Epithelial cell of esophagus (primary cell): ENCODE measurements at regions not wholly inside any gene's neighbourhood (a gene's known extent, or its start where the extent isn't known, plus 50 kb on each side); places are given as distances from the start of the nearest gene placed in this dataset.
"Not testable (repeated sequence)": the region's sequence is repeated elsewhere in the genome, so short reads cannot be mapped to it uniquely, and the experiment has no call there.

ENCODE experiments used
- DNase-seq: peaks from one replicate; pipeline ENCODE4 v3.0.0; 2010; ENCODE audit warnings: low read depth
- H3K4me3 ChIP-seq: 2 replicates; pipeline ENCODE4 v1.5.1; 2011; ENCODE audit warnings: mild to moderate bottlenecking, low read length, control low read depth
- TF ChIP-seq, protein P1 (sequence below): IDR thresholded peaks from 2 replicates; pipeline ENCODE4 v1.5.1; 2011; ENCODE audit warnings: low read depth, mild to moderate bottlenecking, low read length, control low read depth, inconsistent platforms; ENCODE audit not compliant: insufficient read depth; ENCODE audit errors: missing control alignments

DNA sequence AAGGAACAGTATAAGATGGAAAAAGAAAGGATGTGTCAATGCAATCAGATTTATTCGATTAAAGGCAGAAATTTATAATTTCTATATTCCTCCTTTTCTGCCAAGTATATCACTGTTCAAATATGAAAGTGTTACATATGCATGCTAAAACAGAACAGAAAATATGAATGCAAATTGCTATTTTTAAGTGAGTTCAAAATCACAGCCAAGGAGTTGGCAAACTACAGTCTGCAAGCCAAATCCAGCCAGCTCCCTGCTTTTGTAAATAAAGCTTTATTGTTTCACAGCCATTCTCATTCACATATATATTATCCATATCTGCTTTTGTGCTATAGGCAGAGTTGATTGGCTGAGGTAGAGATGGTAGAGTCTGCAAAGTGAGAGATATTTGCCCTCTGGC is 747.2 kb downstream of the ANKRD7 start:
- H3K4me3 ChIP-seq = no peak overlapping the region
- no peak for DNase-seq
- TF ChIP-seq, protein P1, sequence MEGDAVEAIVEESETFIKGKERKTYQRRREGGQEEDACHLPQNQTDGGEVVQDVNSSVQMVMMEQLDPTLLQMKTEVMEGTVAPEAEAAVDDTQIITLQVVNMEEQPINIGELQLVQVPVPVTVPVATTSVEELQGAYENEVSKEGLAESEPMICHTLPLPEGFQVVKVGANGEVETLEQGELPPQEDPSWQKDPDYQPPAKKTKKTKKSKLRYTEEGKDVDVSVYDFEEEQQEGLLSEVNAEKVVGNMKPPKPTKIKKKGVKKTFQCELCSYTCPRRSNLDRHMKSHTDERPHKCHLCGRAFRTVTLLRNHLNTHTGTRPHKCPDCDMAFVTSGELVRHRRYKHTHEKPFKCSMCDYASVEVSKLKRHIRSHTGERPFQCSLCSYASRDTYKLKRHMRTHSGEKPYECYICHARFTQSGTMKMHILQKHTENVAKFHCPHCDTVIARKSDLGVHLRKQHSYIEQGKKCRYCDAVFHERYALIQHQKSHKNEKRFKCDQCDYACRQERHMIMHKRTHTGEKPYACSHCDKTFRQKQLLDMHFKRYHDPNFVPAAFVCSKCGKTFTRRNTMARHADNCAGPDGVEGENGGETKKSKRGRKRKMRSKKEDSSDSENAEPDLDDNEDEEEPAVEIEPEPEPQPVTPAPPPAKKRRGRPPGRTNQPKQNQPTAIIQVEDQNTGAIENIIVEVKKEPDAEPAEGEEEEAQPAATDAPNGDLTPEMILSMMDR = no peak

DNA sequence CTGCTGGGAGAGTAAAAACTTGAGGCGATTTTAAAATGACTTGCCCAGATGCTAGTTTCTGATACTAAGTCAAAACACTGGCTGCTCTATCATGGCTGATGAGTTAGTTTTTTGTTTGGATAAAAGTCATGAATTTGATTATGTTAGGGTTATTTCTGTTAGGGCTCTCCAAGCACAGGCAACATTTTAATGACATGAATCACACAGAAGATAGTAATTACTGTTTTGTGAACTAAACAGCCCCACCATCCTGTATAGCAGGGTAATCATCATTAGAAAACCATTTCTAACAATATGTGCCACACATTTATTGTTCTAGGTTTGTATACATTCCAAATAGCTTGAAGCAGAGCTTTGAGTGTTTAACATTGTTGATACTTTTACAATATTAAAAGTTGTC is 750.3 kb downstream of the ANKRD7 start:
- peak; percentile 11 for DNase-seq
- TF ChIP-seq, protein P1 = no peak
- H3K4me3 ChIP-seq = no peak overlapping the region

DNA sequence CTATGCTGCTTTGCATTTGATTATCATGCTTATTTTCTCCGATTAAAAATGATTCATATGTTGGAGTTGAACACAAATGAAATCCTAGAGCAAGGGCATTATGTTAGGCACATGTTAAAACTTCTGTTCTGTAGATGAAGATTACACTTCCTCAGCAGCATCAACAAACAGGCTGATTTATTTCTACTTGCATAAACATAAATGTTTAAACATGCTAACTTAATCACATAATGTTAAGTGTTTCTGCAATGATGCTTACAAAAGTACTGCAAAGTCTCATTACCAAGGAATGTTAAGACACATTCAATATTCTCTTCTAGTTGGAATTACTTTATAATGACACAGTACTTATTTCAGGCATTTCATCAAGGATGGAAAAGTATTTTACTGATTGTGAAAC is 770.8 kb downstream of the ANKRD7 start:
- no peak overlapping the region for H3K4me3 ChIP-seq
- DNase-seq = no peak
- TF ChIP-seq, protein P1 = no peak

DNA sequence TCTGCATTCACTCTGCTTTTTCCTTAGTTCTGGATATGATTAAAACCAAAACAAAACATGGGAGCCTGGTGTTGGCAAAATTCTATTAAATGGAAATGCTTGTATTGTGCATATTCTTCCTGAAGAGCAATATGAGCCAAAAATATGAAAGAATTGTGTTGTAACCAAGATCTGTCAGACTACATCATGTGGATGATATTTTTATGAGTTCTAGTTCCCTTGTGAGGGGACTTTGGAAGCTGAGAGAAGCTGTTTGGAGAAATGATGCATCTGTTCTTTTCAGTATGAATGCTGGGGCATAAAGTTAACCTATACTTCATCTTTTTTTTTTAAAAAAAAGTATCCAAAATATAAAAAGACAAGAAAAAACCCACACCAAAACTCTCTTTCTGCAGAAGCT is 782.7 kb downstream of the ANKRD7 start:
- no peak overlapping the region for H3K4me3 ChIP-seq
- TF ChIP-seq, protein P1 = no peak
- DNase-seq = no peak

DNA sequence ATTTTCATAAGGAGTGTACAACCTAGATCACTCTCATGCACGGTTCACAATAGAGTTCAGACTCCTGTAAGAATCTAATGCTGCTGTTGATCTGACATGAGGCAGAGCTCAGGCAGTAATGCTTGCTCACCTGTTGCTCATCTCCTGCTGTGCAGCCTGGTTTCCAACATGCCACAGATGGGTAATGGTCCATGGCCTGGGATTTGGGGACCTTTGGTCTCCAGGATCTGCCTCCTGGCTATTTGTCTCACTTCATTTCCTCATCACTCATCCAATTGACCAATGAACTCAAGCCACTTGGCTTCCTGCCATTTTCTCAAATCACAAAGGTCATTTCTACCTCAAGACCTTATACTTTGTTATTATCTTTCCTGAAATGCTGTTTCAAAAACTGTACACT is 786.1 kb downstream of the ANKRD7 start:
- no peak overlapping the region for H3K4me3 ChIP-seq
- no peak for DNase-seq
- TF ChIP-seq, protein P1 = no peak

DNA sequence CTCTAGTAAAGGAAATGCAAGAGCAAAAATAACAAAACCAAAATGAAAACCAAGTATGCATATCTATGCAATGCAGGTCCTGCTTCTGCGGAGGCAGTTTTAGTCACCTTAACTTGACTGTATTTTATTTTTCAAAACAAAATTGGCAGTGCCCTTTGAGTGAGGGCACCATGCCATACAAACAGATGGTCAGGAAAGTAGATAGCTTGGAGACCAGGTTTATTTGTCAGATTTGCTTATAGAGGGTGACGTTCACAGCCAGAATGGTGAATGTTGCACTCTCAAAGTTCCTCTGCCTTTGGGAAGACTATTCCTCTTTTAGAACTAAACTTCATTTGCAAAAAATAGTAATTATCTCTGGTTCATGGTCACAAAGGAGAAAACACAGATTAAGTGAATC is 801.9 kb downstream of the ANKRD7 start:
- DNase-seq = no peak
- TF ChIP-seq, protein P1 = no peak
- no peak overlapping the region for H3K4me3 ChIP-seq

DNA sequence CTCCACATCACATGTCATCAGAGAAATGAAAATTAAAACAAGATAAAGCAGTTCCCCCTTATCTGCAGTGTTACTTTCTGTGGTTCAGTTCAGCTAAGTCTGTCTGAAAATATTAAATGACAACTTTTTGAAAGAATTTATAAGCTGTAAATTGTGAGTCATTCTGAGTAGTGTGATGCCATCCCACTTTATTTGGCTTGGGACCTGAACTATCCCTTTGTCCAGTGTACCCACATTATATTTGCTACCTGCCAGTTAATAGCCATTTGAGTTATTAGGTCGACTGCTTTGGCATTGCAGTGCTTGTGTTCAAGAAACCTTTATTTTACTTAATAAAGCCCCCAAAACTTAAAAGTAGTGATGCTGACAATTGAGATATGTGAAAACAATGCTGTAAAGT is 804.2 kb downstream of the ANKRD7 start:
- no peak for DNase-seq
- TF ChIP-seq, protein P1 = no peak
- no peak overlapping the region for H3K4me3 ChIP-seq

DNA sequence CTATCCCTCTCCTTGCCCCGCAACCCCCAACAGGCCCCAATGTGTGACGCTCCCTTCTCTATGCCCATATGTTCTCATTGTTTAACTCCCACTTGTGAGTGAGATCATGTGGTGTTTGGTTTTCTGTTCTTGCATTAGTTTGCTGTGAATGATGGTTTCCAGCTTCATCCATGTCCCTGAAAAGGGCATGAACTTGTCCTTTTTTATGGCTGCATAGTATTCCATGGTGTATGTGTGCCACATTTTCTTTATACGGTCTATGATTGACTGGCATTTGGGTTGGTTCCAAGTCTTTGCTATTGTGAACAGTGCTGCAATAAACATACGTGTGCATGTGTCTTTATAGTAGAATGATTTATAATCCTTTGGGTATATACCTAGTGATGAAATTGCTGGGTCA is 807.6 kb downstream of the ANKRD7 start:
- not testable (repeated sequence) for DNase-seq, H3K4me3 ChIP-seq
